ENCODE measurements at regions not wholly inside any gene's neighbourhood (a gene's known extent, or its start where the extent isn't known, plus 50 kb on each side); places are given as distances from the start of the nearest gene placed in this dataset.

DNA sequence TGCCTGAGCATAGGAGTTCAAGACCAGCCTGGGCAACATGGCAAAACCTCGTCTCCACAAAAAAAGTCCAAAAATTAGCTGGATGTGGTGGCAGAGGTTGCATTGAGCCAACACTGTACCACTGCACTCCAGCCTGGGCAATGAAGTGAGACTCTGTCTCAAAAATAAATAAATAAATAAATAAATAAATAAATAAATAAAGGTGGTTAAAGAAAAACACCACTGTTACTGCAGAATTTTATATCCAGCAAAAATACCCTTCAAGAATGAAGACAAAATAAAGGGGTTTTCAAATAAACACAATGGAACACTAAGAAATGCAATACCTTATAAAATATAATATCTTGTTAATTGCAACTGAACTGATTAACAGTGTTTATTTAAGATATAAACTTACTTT, 150.2 kb upstream of the TBCA start:
- Histone ChIP-seq H4K20me1 (ENCODE audit: low read length) (no peaks in the 10 kb centered on the region), H3F3A (ENCODE audit: low read length, unreplicated experiment) (no peaks in the 10 kb centered on the region), H2AFZ (ENCODE audit: low read length) (no peak overlapping the region), H3K79me2 (ENCODE audit: low read length) (no peaks in the 10 kb centered on the region), H3K27me3 (ENCODE audit: low read length) (0 out of 2 replicates have a peak, but pooled peaks cover 3% of the 10 kb centered on the region), H3K4me2 (ENCODE audit: low read length) (no peak overlapping the region), H3K9ac (ENCODE audit: low read length) (no peak overlapping the region), H3K27ac (ENCODE audit: low read length) (no peak overlapping the region), H3K9me2 (replicated peaks; ENCODE audit: low read length) (no peaks in the 10 kb centered on the region), H3K4me3 (ENCODE audit: low read length) (no peak overlapping the region), H3K9me3 (ENCODE audit: low read length) (no peaks in the 10 kb centered on the region), H3K36me3 (ENCODE audit: low read depth, low read length) (no peaks in the 10 kb centered on the region), H3K4me1 (ENCODE audit: insufficient read depth, low read length) (no peaks in the 10 kb centered on the region)
- POLR2A ChIA-PET (ENCODE audit: unreplicated experiment), result no interaction called here
- DNase-seq (no peak), ATAC-seq (no peak)
- CTCF ChIA-PET, result interaction anchor here (0.6 kb wide), 1 partner anchor 115 kb away, joined by 6 read pairs; no protein-coding TSS in a partner anchor
- intact Hi-C loops (cut with micrococcal nuclease), result no loop called here
- TF ChIP-seq EZH2 (IDR thresholded peaks at IDR 0.05; ENCODE audit: low read length, unreplicated experiment) (no peak), CTCF (conservative IDR thresholded peaks at IDR 0.05; ENCODE audit: low read depth, low read length) (no peak), EZH2phosphoT487 (IDR thresholded peaks at IDR 0.05; ENCODE audit: borderline replicate concordance, low read length) (no peak)
- BruUV-seq (replicated peaks), result no TSS peak

- Histone ChIP-seq H3K36me3 (ENCODE audit: low read depth, low read length) (no peaks in the 10 kb centered on the region), H3K9me3 (ENCODE audit: low read length) (no peaks in the 10 kb centered on the region), H3F3A (ENCODE audit: low read length, unreplicated experiment) (no peaks in the 10 kb centered on the region), H3K27me3 (ENCODE audit: low read length) (0 out of 2 replicates have a peak, but pooled peaks cover 3% of the 10 kb centered on the region), H2AFZ (ENCODE audit: low read length) (no peak overlapping the region), H3K27ac (ENCODE audit: low read length) (no peak overlapping the region), H3K4me3 (ENCODE audit: low read length) (no peak overlapping the region), H3K4me1 (ENCODE audit: insufficient read depth, low read length) (no peaks in the 10 kb centered on the region), H4K20me1 (ENCODE audit: low read length) (no peaks in the 10 kb centered on the region), H3K79me2 (ENCODE audit: low read length) (no peaks in the 10 kb centered on the region), H3K9me2 (replicated peaks; ENCODE audit: low read length) (no peaks in the 10 kb centered on the region), H3K9ac (ENCODE audit: low read length) (no peak overlapping the region), H3K4me2 (ENCODE audit: low read length) (no peak overlapping the region)
- ChIA-PET CTCF (interaction anchor here (0.6 kb wide), 1 partner anchor 116 kb away, joined by 6 read pairs; no protein-coding TSS in a partner anchor), POLR2A (ENCODE audit: unreplicated experiment) (no interaction called here)
- BruUV-seq (replicated peaks), result no TSS peak
- TF ChIP-seq EZH2 (IDR thresholded peaks at IDR 0.05; ENCODE audit: low read length, unreplicated experiment) (no peak), EZH2phosphoT487 (IDR thresholded peaks at IDR 0.05; ENCODE audit: borderline replicate concordance, low read length) (no peak), CTCF (conservative IDR thresholded peaks at IDR 0.05; ENCODE audit: low read depth, low read length) (no peak)
- intact Hi-C loops (cut with micrococcal nuclease), result no loop called here
- DNase-seq, result no peak
- no peak for ATAC-seq
These were observed 149.4 kb upstream of the TBCA start for GRCh38 chr5:77925503-77925902.

GRCh38 chr5:77924081-77924480, 147.9 kb upstream of the TBCA start:
- Histone ChIP-seq H3K27me3 (ENCODE audit: low read length) (no peaks in the 10 kb centered on the region), H3K9me2 (replicated peaks; ENCODE audit: low read length) (no peaks in the 10 kb centered on the region), H3K9ac (ENCODE audit: low read length) (no peak overlapping the region), H3K9me3 (ENCODE audit: low read length) (no peaks in the 10 kb centered on the region), H3K79me2 (ENCODE audit: low read length) (no peaks in the 10 kb centered on the region), H2AFZ (ENCODE audit: low read length) (no peak overlapping the region), H3K4me2 (ENCODE audit: low read length) (no peak overlapping the region), H3K36me3 (ENCODE audit: low read depth, low read length) (no peaks in the 10 kb centered on the region), H3F3A (ENCODE audit: low read length, unreplicated experiment) (no peaks in the 10 kb centered on the region), H3K4me3 (ENCODE audit: low read length) (no peak overlapping the region), H3K27ac (ENCODE audit: low read length) (no peak overlapping the region), H3K4me1 (ENCODE audit: insufficient read depth, low read length) (no peaks in the 10 kb centered on the region), H4K20me1 (ENCODE audit: low read length) (no peaks in the 10 kb centered on the region)
- no peak for TF ChIP-seq EZH2 (IDR thresholded peaks at IDR 0.05; ENCODE audit: low read length, unreplicated experiment)
- TF ChIP-seq CTCF (conservative IDR thresholded peaks at IDR 0.05; ENCODE audit: low read depth, low read length), result no peak
- TF ChIP-seq EZH2phosphoT487 (IDR thresholded peaks at IDR 0.05; ENCODE audit: borderline replicate concordance, low read length), result no peak
- DNase-seq, result peak; percentile 3
- ChIA-PET CTCF (no interaction called here), POLR2A (ENCODE audit: unreplicated experiment) (no interaction called here)
- intact Hi-C loops (cut with micrococcal nuclease), result no loop called here
- ATAC-seq, result no peak
- no TSS peak for BruUV-seq (replicated peaks)
